Loucy (cell line): ENCODE measurements at regions not wholly inside any gene's neighbourhood (a gene's known extent, or its start where the extent isn't known, plus 50 kb on each side); places are given as distances from the start of the nearest gene placed in this dataset.
"Not testable (repeated sequence)": the region's sequence is repeated elsewhere in the genome, so short reads cannot be mapped to it uniquely, and the experiment has no call there.

Source experiments
- H2AFZ ChIP-seq: fragments of 200-600 bp; sonication (generic); 2 replicates; pipeline ENCODE4 v1.6.0; 2016; ENCODE audit warnings: antibody characterized with exemption, mild to moderate bottlenecking, low read length, moderate library complexity
- H3F3A ChIP-seq: fragments of 200-600 bp; 2 replicates; pipeline ENCODE4 v1.6.0; 2016; ENCODE audit warnings: antibody characterized with exemption, low read depth, mild to moderate bottlenecking
- H3K27me3 ChIP-seq: fragments of 200-600 bp; sonication (generic); 2 replicates; pipeline ENCODE4 v1.6.1; 2014; ENCODE audit warnings: low read length, mild to moderate bottlenecking; ENCODE audit not compliant: insufficient read depth, poor library complexity, severe bottlenecking
- H3K36me3 ChIP-seq: fragments of 200-600 bp; sonication (generic); 2 replicates; pipeline ENCODE4 v1.6.1; 2016; ENCODE audit warnings: low read length; ENCODE audit not compliant: insufficient read depth
- H3K4me1 ChIP-seq: fragments of 200-600 bp; sonication (generic); 2 replicates; pipeline ENCODE4 v1.5.1; 2014; ENCODE audit warnings: low read length, mild to moderate bottlenecking; ENCODE audit not compliant: insufficient read depth, poor library complexity, severe bottlenecking
- H3K4me2 ChIP-seq: fragments of 200-600 bp; sonication (generic); 2 replicates; pipeline ENCODE4 v1.6.0; 2014; ENCODE audit warnings: antibody characterized with exemption, low read length, low read depth, mild to moderate bottlenecking; ENCODE audit not compliant: poor library complexity, severe bottlenecking
- H3K4me3 ChIP-seq: fragments of 200-600 bp; sonication (generic); 2 replicates; pipeline ENCODE4 v1.5.1; 2014; ENCODE audit warnings: low read length, mild to moderate bottlenecking, mixed read lengths; ENCODE audit not compliant: poor library complexity, severe bottlenecking
- H3K79me2 ChIP-seq: fragments of 200-600 bp; sonication (generic); 2 replicates; pipeline ENCODE4 v1.6.1; 2014; ENCODE audit warnings: low read length; ENCODE audit not compliant: insufficient read depth
- H3K9ac ChIP-seq: fragments of 200-600 bp; sonication (generic); 2 replicates; pipeline ENCODE4 v1.6.0; 2014; ENCODE audit warnings: mild to moderate bottlenecking, low read depth, low read length, moderate library complexity; ENCODE audit not compliant: poor library complexity, severe bottlenecking
- H3K9me2 ChIP-seq: fragments of 200-600 bp; sonication (generic); replicated peaks from 2 replicates; pipeline ENCODE4 v1.6.1; 2016; ENCODE audit warnings: low read depth, low read length, mixed read lengths
- H3K9me3 ChIP-seq: fragments of 200-600 bp; sonication (generic); 2 replicates; pipeline ENCODE4 v1.6.1; 2014; ENCODE audit warnings: mild to moderate bottlenecking, antibody characterized with exemption, low read length, low read depth; ENCODE audit not compliant: insufficient read depth
- H4K20me1 ChIP-seq: fragments of 200-600 bp; sonication (generic); 2 replicates; pipeline ENCODE4 v1.6.0; 2014; ENCODE audit warnings: antibody characterized with exemption, low read length, mild to moderate bottlenecking; ENCODE audit not compliant: insufficient read depth, poor library complexity, severe bottlenecking
- EZH2phosphoT487 ChIP-seq: fragments of 200-600 bp; IDR thresholded peaks from 2 replicates; pipeline ENCODE4 v1.6.1; 2018; ENCODE audit warnings: antibody characterized with exemption, mild to moderate bottlenecking, moderate library complexity, borderline replicate concordance
- TF ChIP-seq, protein P1 (sequence below): fragments of 200-600 bp; sonication (generic); conservative IDR thresholded peaks from 2 replicates; pipeline ENCODE4 v1.5.1; 2014; ENCODE audit warnings: mild to moderate bottlenecking, antibody characterized with exemption, low read length

DNA sequence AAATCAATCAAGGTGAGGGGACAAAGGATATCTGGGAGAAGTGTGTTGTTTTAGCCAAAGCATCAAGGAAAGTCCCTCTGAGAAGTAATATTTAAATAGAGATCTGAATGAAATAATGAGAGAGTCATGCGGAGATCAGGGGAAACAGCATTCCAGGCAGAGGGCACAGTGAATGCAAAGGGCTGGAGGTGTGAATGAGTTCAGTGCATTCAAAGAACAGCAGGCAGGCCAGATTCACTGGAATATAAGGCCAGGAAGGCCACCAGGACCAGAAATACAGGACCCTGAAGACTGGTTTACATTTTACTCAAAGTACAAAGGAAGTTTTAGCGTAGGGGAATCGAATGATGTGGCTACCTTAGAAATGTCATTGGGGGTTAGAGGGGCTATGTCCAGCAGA, 436.2 kb upstream of the TMEM132C start:
- no peaks in the 10 kb centered on the region for H4K20me1 ChIP-seq
- no peaks in the 10 kb centered on the region for H3K9me3 ChIP-seq

GRCh38 chr12:127832172-127832571, 434.8 kb upstream of the TMEM132C start:
- no peaks in the 10 kb centered on the region for H4K20me1 ChIP-seq
- H3K36me3 ChIP-seq: no peaks in the 10 kb centered on the region
- no peaks in the 10 kb centered on the region for H3K9me3 ChIP-seq
- H3K79me2 ChIP-seq: no peaks in the 10 kb centered on the region
- no peaks in the 10 kb centered on the region for H3K9me2 ChIP-seq
- no peaks in the 10 kb centered on the region for H3K27me3 ChIP-seq
- H3K4me3 ChIP-seq: no peak overlapping the region
- H3K4me1 ChIP-seq: no peaks in the 10 kb centered on the region
- TF ChIP-seq, protein P1, sequence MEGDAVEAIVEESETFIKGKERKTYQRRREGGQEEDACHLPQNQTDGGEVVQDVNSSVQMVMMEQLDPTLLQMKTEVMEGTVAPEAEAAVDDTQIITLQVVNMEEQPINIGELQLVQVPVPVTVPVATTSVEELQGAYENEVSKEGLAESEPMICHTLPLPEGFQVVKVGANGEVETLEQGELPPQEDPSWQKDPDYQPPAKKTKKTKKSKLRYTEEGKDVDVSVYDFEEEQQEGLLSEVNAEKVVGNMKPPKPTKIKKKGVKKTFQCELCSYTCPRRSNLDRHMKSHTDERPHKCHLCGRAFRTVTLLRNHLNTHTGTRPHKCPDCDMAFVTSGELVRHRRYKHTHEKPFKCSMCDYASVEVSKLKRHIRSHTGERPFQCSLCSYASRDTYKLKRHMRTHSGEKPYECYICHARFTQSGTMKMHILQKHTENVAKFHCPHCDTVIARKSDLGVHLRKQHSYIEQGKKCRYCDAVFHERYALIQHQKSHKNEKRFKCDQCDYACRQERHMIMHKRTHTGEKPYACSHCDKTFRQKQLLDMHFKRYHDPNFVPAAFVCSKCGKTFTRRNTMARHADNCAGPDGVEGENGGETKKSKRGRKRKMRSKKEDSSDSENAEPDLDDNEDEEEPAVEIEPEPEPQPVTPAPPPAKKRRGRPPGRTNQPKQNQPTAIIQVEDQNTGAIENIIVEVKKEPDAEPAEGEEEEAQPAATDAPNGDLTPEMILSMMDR: no peak
- no peak for TF ChIP-seq EZH2phosphoT487
- no peak overlapping the region for H3K9ac ChIP-seq
- no peak overlapping the region for H2AFZ ChIP-seq
- no peak overlapping the region for H3K4me2 ChIP-seq
- H3F3A ChIP-seq: no peaks in the 10 kb centered on the region

More for the DNA sequence above, 436.2 kb upstream of the TMEM132C start:
- Histone ChIP-seq H3K36me3 (no peaks in the 10 kb centered on the region), H3K4me1 (no peaks in the 10 kb centered on the region), H3K27me3 (no peaks in the 10 kb centered on the region), H3K9me2 (no peaks in the 10 kb centered on the region), H2AFZ (no peak overlapping the region), H3F3A (no peaks in the 10 kb centered on the region), H3K9ac (no peak overlapping the region), H3K4me2 (no peak overlapping the region), H3K4me3 (no peak overlapping the region), H3K79me2 (no peaks in the 10 kb centered on the region)
- TF ChIP-seq, protein P1: no peak
- no peak for TF ChIP-seq EZH2phosphoT487

- not testable (repeated sequence) for H3K79me2 ChIP-seq, H3K9me3 ChIP-seq, H3K4me2 ChIP-seq, H2AFZ ChIP-seq, H4K20me1 ChIP-seq, H3K27me3 ChIP-seq, H3F3A ChIP-seq, H3K4me1 ChIP-seq, H3K36me3 ChIP-seq, H3K4me3 ChIP-seq, H3K9me2 ChIP-seq, H3K9ac ChIP-seq
These were observed 430.2 kb upstream of the TMEM132C start for GRCh38 chr12:127836802-127837201.

- H3K9me3 ChIP-seq: no peaks in the 10 kb centered on the region
- no peaks in the 10 kb centered on the region for H3K79me2 ChIP-seq
- H3K4me2 ChIP-seq: no peak overlapping the region
- H3K27me3 ChIP-seq: no peaks in the 10 kb centered on the region
- no peaks in the 10 kb centered on the region for H3K4me1 ChIP-seq
- H3K4me3 ChIP-seq: no peak overlapping the region
- H2AFZ ChIP-seq: no peak overlapping the region
- H3K9ac ChIP-seq: no peak overlapping the region
- no peaks in the 10 kb centered on the region for H3K36me3 ChIP-seq
- H4K20me1 ChIP-seq: no peaks in the 10 kb centered on the region
- TF ChIP-seq EZH2phosphoT487: no peak
- TF ChIP-seq, protein P1: no peak
- H3K9me2 ChIP-seq: no peaks in the 10 kb centered on the region
- H3F3A ChIP-seq: no peaks in the 10 kb centered on the region
These were observed 409.3 kb upstream of the TMEM132C start for GRCh38 chr12:127857661-127858060.
